GM12892 (cell line): ENCODE measurements at regions not wholly inside any gene's neighbourhood (a gene's known extent, or its start where the extent isn't known, plus 50 kb on each side); places are given as distances from the start of the nearest gene placed in this dataset.

Experiments
- POLR2A ChIP-seq: IDR thresholded peaks from 2 replicates; pipeline ENCODE4 v1.6.1; 2011; ENCODE audit warnings: low read depth, low read length, control low read depth
- POLR2AphosphoS5 ChIP-seq: IDR thresholded peaks from 2 replicates; pipeline ENCODE4 v1.6.1; 2011; ENCODE audit warnings: low read depth, low read length, control low read depth

DNA sequence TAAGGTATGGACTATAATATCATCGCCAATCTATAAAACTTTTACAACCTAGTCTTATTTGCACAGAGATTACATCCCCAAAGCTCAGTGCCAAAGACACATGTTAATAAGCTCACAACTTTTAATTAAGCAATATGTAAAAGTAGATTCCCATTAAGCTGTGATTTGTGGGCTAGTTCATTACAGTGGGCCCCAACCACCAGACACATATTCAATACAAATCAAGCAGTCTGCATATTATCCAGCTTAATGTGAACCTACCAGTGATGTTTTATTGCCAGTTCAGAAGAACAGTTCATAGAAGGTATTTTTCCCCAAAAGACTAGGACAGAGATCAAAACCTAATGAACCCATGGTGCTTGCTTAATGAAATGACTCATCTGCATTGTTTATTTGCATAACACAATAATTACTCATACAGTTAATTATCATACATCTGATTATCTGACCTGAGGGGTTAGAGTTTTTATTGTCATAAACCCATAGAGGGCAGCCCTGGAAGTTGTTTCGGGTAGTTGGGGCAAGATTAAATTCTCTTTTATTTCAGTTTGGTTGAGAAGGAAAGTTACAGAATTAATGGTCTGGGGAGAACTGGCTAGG is 831.0 kb downstream of the TFAP2A start:
- TF ChIP-seq POLR2A, result no peak
- TF ChIP-seq POLR2AphosphoS5, result no peak
